ENCODE measurements at regions not wholly inside any gene's neighbourhood (a gene's known extent, or its start where the extent isn't known, plus 50 kb on each side); places are given as distances from the start of the nearest gene placed in this dataset.
"Not testable (repeated sequence)": the region's sequence is repeated elsewhere in the genome, so short reads cannot be mapped to it uniquely, and the experiment has no call there.

DNA sequence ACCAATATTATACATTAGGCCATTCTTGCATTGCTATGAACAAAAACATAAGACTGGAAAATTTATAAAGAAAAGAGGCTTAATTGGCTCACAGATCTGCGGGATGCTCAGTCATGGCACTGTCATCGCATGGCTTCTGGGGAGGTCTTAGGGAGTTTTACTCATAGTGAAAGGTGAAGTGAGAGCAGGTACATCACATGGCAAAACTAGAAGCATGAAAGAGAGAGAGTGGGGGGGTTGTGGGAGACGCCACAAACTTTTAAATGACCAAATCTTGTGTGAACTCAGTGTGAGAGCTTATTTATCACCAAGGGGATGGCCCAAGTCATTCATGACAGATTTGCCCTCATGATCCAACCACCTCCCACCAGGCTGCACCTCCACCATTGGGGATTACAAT lies 398.3 kb upstream of the EDIL3 start:
- DNase-seq = no peak

GRCh38 chr5:84779186-84779585 lies 394.5 kb upstream of the EDIL3 start:
- no peak for DNase-seq

DNA sequence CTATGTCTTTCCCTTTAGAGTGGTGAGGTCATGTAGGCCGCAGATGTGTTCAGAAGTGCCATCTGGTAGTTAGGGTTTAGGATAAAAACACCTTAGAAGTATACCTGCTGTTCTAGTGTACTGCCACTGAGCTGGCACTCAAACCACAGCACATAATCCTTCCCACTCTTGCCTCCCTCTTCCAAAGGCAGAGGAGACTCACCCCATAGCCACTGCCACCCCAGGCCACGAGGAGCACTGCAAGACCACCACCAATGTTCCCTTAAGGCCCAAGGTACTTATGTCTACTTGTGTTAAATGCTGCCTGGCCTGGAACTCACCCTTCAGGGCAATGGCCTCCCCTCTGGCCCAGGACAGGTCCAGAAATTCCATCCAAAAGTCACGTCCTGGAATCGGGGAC lies 379.5 kb upstream of the EDIL3 start:
- DNase-seq = no peak

GRCh38 chr5:84758008-84758407 lies 373.3 kb upstream of the EDIL3 start:
- no peak for DNase-seq

GRCh38 chr5:84752780-84753179 lies 368.1 kb upstream of the EDIL3 start:
- DNase-seq = no peak

DNA sequence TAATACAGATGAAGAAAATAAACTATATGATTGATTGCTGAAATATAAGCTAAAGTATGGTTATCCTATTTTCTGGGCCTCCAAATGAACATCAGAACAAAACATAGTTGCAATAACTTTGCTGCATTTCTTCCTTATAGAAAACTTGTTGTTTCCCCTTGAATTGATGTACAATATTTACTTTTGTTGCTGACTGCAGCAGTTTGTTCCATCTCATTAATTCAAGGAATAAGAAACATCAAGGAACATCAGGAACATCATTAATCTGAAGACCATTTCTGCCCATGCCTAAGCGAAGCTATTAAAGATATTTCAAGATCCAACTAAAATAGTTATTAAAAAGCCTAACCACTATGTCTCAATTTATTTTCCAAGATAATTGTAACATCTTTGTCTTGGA lies 363.6 kb upstream of the EDIL3 start:
- DNase-seq = no peak

- DNase-seq = not testable (repeated sequence)
Observed at GRCh38 chr5:84746280-84746679, 361.6 kb upstream of the EDIL3 start.

DNA sequence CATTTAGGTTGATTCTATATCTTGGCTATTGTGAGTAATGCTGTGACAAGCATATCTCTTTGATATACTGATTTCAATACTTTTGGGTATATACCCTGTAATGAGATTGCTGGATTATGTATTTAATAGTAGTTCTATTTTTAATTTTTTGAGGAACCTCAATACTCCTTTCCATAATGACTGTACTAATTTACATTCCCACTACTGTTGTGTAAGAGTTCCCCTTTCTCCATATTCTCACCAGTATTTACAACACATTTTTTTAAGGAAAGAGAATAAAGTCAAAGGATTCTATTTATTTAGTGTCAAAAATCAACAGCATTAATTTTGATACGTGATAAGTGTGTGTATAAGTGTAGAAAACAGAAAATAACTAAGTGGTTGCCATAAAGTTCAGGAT lies 356.4 kb upstream of the EDIL3 start:
- DNase-seq = no peak

DNA sequence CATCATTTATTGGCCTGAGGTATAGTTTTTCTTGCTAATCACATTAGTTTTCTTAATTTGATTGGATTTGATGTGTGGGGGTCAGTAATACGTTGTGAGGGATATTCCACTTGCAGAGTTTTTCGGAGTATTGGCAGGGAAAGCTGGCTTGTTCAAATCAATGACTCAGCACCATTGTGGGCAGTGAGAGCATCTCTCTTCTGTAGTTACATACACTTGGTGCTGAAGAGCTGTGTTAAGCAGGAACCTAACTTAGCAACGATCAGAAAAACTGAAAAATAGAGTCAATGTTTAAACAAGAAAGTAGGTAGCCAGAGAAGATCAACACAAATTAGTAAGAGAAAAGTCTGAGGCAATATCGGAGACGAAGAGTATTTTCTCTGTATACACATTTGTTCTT lies 344.6 kb upstream of the EDIL3 start:
- DNase-seq = peak in 1 of 2 donors; percentile 62

- no peak for DNase-seq
Observed at GRCh38 chr5:84727708-84728107, 343.0 kb upstream of the EDIL3 start.

DNA sequence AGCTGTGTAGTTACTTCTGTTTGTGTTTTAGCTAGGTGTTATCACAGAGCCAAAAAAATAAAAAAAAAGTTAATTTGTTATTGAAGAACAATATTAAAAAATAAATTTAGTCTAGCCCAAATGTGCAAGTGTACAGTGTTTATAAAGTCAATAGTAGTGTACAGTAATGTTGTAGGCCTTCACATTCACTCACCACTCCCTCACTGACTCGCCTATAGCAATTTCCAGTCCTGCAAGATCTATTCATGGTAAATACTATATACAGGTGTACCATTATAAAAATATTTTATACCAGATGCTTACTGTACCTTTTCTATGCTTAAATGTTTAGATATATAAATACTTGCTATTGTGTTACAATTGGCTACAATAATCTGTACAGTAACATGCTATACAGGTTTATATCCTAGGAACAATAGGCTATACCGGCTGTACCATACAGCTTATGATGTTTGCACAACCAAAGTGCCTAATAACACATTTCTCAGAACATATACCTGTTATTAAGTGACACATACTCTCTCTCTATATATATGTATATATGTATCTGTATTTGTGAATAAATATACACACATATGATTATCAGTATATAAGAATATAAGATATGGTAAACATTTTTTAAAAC lies 341.4 kb upstream of the EDIL3 start:
- no peak for DNase-seq

- DNase-seq = no peak
Observed at GRCh38 chr5:84724683-84725082, 340.0 kb upstream of the EDIL3 start.

- no peak for DNase-seq
Observed at GRCh38 chr5:84724181-84724580, 339.5 kb upstream of the EDIL3 start.

- no peak for DNase-seq
Observed at GRCh38 chr5:84718377-84718776, 333.7 kb upstream of the EDIL3 start.

DNA sequence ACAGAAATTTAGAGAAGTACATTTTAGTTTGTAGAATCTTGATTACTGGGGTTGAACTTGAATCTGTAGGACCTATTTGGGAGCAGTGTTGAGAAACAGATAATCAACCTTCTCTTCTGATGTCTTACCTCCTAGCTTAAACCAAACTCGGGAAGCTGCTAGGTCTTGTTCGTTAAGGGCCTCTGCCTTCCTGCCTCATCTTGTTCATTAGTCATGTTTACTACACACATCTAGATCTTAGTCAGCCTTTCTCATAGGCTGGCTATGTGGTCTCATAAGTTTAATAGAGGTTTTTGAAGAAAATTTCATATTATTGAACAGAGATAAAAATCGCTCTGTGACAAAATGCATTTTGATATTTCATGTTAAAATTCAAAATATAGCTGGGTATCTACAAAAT lies 331.0 kb upstream of the EDIL3 start:
- no peak for DNase-seq

DNA sequence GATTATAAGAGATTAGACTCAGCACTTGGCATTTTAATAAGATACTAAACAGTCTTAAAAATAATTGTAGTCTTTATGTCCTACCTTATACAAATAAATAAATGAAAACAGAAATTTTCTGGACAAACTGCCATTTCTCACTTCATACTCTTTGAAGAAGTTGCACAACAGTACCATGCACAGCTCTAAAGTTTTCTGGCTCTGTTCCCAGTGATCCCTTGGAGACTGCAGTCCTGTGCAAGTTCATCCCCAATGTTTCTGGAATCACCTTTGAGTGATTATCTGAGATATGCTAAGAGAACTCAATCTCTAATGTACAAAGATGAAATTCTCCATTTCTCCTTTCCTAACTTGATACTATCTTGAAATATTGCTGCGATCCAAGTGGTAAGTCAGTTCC lies 330.4 kb upstream of the EDIL3 start:
- no peak for DNase-seq

DNA sequence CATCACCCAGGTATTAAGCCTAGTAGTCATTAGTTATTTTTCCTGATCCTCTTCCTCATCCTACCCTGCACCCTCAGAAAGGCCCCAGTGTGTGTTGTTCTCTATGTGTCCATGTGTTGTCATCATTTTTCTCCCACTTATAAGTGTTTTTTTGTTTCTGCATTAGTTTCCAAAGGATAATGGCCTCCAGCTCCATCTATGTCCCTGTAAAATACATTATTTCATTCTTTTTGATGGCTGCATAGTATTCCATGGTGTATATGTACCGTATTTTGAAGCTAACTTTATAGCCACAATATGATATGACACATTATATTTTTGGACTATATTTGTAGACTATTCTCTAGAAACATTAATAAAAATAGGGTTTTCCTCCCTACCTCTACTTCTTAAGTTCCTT lies 324.4 kb upstream of the EDIL3 start:
- DNase-seq = no peak

DNA sequence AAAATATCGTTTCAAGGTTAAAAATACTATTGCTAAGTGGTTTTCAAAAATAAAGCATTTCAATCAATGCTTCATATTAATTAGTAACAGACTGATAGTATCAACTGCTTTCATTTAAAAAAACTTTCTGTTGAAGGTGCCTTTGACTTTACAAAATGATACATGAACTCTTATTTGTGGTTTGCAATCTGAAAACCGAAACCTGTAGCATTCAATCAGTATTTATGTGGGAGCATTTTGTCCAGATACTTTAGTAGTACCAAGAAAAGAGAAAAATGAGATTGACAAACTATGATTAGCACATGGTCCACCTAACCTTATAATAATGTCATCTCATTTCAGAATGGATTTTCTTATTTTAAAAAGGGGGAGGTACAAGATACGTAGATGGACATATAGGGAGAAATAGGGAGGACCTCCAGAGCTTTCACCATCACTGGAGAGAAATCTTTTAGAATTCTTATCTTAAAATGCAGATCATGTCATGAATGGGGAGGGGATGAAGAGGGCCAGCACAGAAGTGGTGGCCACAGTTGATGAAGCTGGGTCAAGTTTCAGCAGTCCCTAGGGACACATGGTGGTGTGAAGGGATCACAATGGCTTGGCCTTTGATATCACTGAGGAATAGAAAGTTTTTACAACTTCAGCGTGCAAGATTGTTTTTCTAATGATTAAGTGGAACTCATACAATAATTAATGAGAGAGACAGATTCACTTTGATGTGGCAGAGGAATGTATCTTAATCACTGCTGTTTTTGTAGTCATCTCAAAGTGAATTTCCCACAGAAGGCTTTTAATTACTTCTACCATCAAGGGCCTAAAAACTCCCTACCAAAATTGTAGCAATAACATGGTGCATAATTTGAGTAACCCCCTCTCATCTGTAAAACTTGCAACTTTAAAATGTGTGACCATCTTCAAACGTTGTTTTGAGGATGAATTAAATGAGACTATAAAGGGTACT lies 322.3 kb upstream of the EDIL3 start:
- DNase-seq = no peak

DNA sequence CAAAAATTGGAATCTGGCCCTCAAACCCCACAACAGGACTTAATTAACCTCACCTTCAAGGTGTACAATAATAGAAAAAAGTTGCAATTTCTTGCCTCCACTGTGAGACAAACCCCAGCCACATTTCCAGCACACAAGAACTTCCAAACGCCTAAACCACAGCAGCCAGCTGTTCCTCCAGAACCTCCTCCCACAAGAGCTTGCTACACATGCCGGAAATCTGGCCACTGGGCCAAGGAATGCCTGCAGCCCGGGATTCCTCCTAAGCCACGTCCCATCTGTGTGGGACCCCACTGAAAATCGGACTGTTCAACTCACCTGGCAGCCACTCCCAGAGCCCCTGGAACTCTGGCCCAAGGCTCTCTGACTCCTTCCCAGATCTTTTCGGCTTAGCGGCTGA lies 315.9 kb upstream of the EDIL3 start:
- not testable (repeated sequence) for DNase-seq

DNA sequence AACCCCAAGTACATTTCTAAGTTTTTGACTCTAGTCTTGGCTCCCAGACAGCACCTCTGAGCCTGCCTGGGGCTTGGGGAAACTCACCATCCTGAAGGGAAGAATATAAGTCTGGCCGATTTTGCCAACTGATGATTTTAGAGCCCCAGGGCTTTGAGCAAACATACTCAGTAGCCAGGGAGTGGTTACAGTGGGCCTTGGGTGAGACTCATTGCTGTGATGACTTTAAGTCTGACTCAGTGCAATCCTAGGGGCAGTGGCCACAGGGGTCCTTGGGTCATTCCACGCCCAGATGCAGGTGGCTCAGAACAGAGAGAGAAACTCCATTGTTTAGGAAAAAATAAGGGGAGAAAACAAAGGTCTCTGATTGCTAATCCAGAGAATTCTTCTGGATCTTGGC lies 312.0 kb upstream of the EDIL3 start:
- no peak for DNase-seq

DNA sequence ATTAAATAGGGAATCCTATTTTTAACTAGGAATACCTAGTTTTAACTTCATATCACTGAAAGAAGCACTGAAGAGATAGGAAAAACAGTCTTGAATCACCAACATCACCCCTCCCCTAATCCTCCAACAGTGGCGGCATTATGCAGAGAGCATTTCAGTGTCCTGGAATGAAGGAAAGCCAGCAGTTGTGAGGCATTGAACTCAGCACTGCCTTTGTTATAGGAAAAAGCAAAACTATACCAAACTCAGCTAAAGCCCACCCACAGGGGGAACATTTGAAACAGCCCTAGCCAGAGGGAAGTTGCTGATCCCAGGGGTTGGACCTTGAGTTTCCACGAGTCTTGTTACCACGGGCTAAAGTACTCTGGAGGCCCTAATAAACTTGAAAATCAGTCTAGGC lies 310.6 kb upstream of the EDIL3 start:
- no peak for DNase-seq

DNA sequence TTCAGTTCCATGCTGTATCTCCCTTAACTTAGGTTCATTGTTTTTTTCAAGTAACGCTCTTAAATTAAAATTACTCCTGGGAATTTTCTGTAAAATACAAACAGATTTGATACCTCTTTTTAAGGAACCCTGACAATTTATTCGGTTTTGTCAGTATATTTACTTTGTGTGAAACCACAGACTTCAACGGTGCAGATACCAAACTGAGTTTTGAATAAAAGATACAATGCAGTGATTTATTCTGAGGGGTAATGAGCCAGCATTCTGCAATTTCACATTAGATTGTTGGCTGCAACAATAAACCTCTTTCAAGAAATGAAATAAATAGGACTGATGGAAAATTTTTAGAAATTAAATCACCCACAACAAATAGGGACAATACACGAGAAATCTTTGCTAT lies 308.6 kb upstream of the EDIL3 start:
- DNase-seq = peak in 1 of 2 donors; percentile 34

GRCh38 chr5:84688566-84688965 lies 303.9 kb upstream of the EDIL3 start:
- DNase-seq = no peak

GRCh38 chr5:84685121-84685894 lies 300.6 kb upstream of the EDIL3 start:
- DNase-seq = no peak
